ENCODE measurements at regions not wholly inside any gene's neighbourhood (a gene's known extent, or its start where the extent isn't known, plus 50 kb on each side); places are given as distances from the start of the nearest gene placed in this dataset.

GRCh38 chr10:109633846-109634245 lies 289.5 kb downstream of the XPNPEP1 start:
- TF ChIP-seq CTCF (IDR thresholded peaks at IDR 0.05), result no peak
- TF ChIP-seq POLR2AphosphoS5 (IDR thresholded peaks at IDR 0.05), result no peak

All from upper lobe of left lung (tissue), 4 donors.